ENCODE measurements at regions not wholly inside any gene's neighbourhood (a gene's known extent, or its start where the extent isn't known, plus 50 kb on each side); places are given as distances from the start of the nearest gene placed in this dataset.

GRCh38 chr5:146995878-146996277, 117.3 kb upstream of the PPP2R2B start:
- TF ChIP-seq ZNF8 (CRISPR knock-in tag; IDR thresholded peaks at IDR 0.05): no peak
- TF ChIP-seq ZC3H10 (CRISPR knock-in tag; IDR thresholded peaks at IDR 0.05): no peak
- TF ChIP-seq BACH2 (CRISPR knock-in tag; IDR thresholded peaks at IDR 0.05; ENCODE audit: borderline replicate concordance): no peak
- ATAC-seq: no peak

GRCh38 chr5:147015405-147015804, 136.8 kb upstream of the PPP2R2B start:
- ATAC-seq: no peak
- TF ChIP-seq ESRRG (CRISPR knock-in tag; IDR thresholded peaks at IDR 0.05) (no peak), ZFP3 (CRISPR knock-in tag; IDR thresholded peaks at IDR 0.05) (no peak), SNAI2 (CRISPR knock-in tag; IDR thresholded peaks at IDR 0.05) (no peak), CSRNP3 (CRISPR knock-in tag; IDR thresholded peaks at IDR 0.05) (no peak), RARB (CRISPR knock-in tag; IDR thresholded peaks at IDR 0.05) (no peak), ZNF70 (CRISPR knock-in tag; IDR thresholded peaks at IDR 0.05) (no peak), TCF4 (CRISPR knock-in tag; IDR thresholded peaks at IDR 0.05; ENCODE audit: borderline replicate concordance) (no peak), TSHZ2 (CRISPR knock-in tag; IDR thresholded peaks at IDR 0.05) (no peak), TOX (CRISPR knock-in tag; IDR thresholded peaks at IDR 0.05; ENCODE audit: borderline replicate concordance) (no peak), BACH2 (CRISPR knock-in tag; IDR thresholded peaks at IDR 0.05; ENCODE audit: borderline replicate concordance) (no peak)

- ATAC-seq: no peak
- no peak for TF ChIP-seq TOX (CRISPR knock-in tag; IDR thresholded peaks at IDR 0.05; ENCODE audit: borderline replicate concordance)
- TF ChIP-seq ZNF565 (CRISPR knock-in tag; conservative IDR thresholded peaks at IDR 0.05; ENCODE audit: low read depth): no peak
- TF ChIP-seq ZC3H10 (CRISPR knock-in tag; IDR thresholded peaks at IDR 0.05): no peak
- TF ChIP-seq RARB (CRISPR knock-in tag; IDR thresholded peaks at IDR 0.05): no peak
- no peak for TF ChIP-seq CREB5 (CRISPR knock-in tag; IDR thresholded peaks at IDR 0.05; ENCODE audit: low read depth)
- no peak for TF ChIP-seq TSHZ2 (CRISPR knock-in tag; IDR thresholded peaks at IDR 0.05)
- TF ChIP-seq GLIS3 (CRISPR knock-in tag; IDR thresholded peaks at IDR 0.05): no peak
- no peak for TF ChIP-seq TCF4 (CRISPR knock-in tag; IDR thresholded peaks at IDR 0.05; ENCODE audit: borderline replicate concordance)
- TF ChIP-seq PPARA (CRISPR knock-in tag; IDR thresholded peaks at IDR 0.05; ENCODE audit: borderline replicate concordance): no peak
- no peak for TF ChIP-seq CSRNP3 (CRISPR knock-in tag; IDR thresholded peaks at IDR 0.05)
- TF ChIP-seq POU6F1 (CRISPR knock-in tag; IDR thresholded peaks at IDR 0.05; ENCODE audit: borderline replicate concordance, low read depth): no peak
Observed at GRCh38 chr5:147017191-147017590, 138.6 kb upstream of the PPP2R2B start.

Data from SK-N-SH treated with all-trans-retinoic acid at 6 μM for 48 hours (cell line).